ENCODE measurements at regions not wholly inside any gene's neighbourhood (a gene's known extent, or its start where the extent isn't known, plus 50 kb on each side); places are given as distances from the start of the nearest gene placed in this dataset.

- TF ChIP-seq, protein P1, sequence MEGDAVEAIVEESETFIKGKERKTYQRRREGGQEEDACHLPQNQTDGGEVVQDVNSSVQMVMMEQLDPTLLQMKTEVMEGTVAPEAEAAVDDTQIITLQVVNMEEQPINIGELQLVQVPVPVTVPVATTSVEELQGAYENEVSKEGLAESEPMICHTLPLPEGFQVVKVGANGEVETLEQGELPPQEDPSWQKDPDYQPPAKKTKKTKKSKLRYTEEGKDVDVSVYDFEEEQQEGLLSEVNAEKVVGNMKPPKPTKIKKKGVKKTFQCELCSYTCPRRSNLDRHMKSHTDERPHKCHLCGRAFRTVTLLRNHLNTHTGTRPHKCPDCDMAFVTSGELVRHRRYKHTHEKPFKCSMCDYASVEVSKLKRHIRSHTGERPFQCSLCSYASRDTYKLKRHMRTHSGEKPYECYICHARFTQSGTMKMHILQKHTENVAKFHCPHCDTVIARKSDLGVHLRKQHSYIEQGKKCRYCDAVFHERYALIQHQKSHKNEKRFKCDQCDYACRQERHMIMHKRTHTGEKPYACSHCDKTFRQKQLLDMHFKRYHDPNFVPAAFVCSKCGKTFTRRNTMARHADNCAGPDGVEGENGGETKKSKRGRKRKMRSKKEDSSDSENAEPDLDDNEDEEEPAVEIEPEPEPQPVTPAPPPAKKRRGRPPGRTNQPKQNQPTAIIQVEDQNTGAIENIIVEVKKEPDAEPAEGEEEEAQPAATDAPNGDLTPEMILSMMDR (IDR thresholded peaks at IDR 0.05; ENCODE audit: borderline replicate concordance, extremely low read depth, low read length, poor library complexity, severe bottlenecking), result no peak
- TF ChIP-seq EZH2 (IDR thresholded peaks at IDR 0.05; ENCODE audit: borderline replicate concordance, low read depth, low read length, severe bottlenecking), result no peak
Observed at GRCh38 chr1:204771358-204771757, 85.8 kb upstream of the LRRN2 start.
